Hematopoietic multipotent progenitor cell treated with erythropoietin and hydrocortisone succinate and interleukin-3 and kit ligand, for 4 days (in vitro differentiated cells): ENCODE measurements at regions not wholly inside any gene's neighbourhood (a gene's known extent, or its start where the extent isn't known, plus 50 kb on each side); places are given as distances from the start of the nearest gene placed in this dataset.
A peak's percentile ranks its signal among the peaks of the same experiment; 100 is the strongest.
"Not testable (repeated sequence)": the region's sequence is repeated elsewhere in the genome, so short reads cannot be mapped to it uniquely, and the experiment has no call there.

Experiments
- DNase-seq: peaks from one replicate; pipeline ENCODE4 v3.0.0-alpha.2; 2015

- no peak for DNase-seq
Observed at GRCh38 chr3:80701349-80701748, 933.6 kb upstream of the ROBO1 start.

- DNase-seq = no peak
Observed at GRCh38 chr3:80697291-80697690, 929.5 kb upstream of the ROBO1 start.

GRCh38 chr3:80696280-80696679 lies 928.5 kb upstream of the ROBO1 start:
- DNase-seq = no peak

GRCh38 chr3:80688814-80689213 lies 921.0 kb upstream of the ROBO1 start:
- DNase-seq = peak; percentile 20

GRCh38 chr3:80682951-80683350 lies 915.2 kb upstream of the ROBO1 start:
- DNase-seq = no peak

GRCh38 chr3:80682235-80682634 lies 914.4 kb upstream of the ROBO1 start:
- DNase-seq = no peak

- DNase-seq = no peak
Observed at GRCh38 chr3:80677796-80678195, 910.0 kb upstream of the ROBO1 start.

GRCh38 chr3:80676866-80677265 lies 909.1 kb upstream of the ROBO1 start:
- DNase-seq = no peak

GRCh38 chr3:80676261-80676660 lies 908.5 kb upstream of the ROBO1 start:
- no peak for DNase-seq

- DNase-seq = no peak
Observed at GRCh38 chr3:80675790-80676189, 908.0 kb upstream of the ROBO1 start.

- no peak for DNase-seq
Observed at GRCh38 chr3:80668600-80669294, 900.9 kb upstream of the ROBO1 start.

- no peak for DNase-seq
Observed at GRCh38 chr3:80668100-80668499, 900.3 kb upstream of the ROBO1 start.

- no peak for DNase-seq
Observed at GRCh38 chr3:80663426-80663825, 895.6 kb upstream of the ROBO1 start.

- no peak for DNase-seq
Observed at GRCh38 chr3:80655216-80655615, 887.4 kb upstream of the ROBO1 start.

GRCh38 chr3:80649170-80649569 lies 881.4 kb upstream of the ROBO1 start:
- DNase-seq = no peak

GRCh38 chr3:80643421-80643820 lies 875.6 kb upstream of the ROBO1 start:
- DNase-seq = no peak

GRCh38 chr3:80618295-80619256 lies 850.8 kb upstream of the ROBO1 start:
- DNase-seq = no peak

- DNase-seq = no peak
Observed at GRCh38 chr3:80612366-80612765, 844.6 kb upstream of the ROBO1 start.

- not testable (repeated sequence) for DNase-seq
Observed at GRCh38 chr3:80608072-80608471, 840.3 kb upstream of the ROBO1 start.

- DNase-seq = peak; percentile 3
Observed at GRCh38 chr3:80606073-80606472, 838.3 kb upstream of the ROBO1 start.

- DNase-seq = no peak
Observed at GRCh38 chr3:80601479-80601878, 833.7 kb upstream of the ROBO1 start.

GRCh38 chr3:80592792-80593191 lies 825.0 kb upstream of the ROBO1 start:
- DNase-seq = no peak

GRCh38 chr3:80586338-80586737 lies 818.5 kb upstream of the ROBO1 start:
- no peak for DNase-seq

- no peak for DNase-seq
Observed at GRCh38 chr3:80580146-80580545, 812.3 kb upstream of the ROBO1 start.
